Limb (tissue), 2 donors: ENCODE measurements at regions not wholly inside any gene's neighbourhood (a gene's known extent, or its start where the extent isn't known, plus 50 kb on each side); places are given as distances from the start of the nearest gene placed in this dataset.

Source experiments
- DNase-seq, 2 donors: peaks; one replicate each; pipeline ENCODE4 v3.0.0-alpha.2; 2016; ENCODE audit errors: extremely low spot score in 2 of 2

DNA sequence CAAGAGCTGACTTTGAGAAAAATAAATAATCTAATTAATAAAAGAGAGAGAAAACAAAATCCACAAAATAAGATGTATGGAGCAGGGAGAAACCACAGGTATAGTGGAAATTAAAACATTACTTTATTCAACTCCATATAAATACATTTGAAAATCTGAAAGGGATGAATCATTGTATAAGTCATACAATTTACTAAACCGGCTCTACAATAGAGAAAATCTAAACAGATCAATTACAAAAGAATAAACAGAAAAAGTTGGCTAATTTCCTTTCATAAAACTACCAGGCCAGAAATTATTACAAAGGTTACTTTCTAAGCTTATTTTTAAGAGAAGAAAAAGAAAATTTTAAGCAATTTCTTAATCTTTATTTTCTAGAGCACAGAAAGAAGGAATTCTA, 51.3 kb upstream of the DRD2 start:
- no peak for DNase-seq
